GM06990 (cell line): ENCODE measurements at regions not wholly inside any gene's neighbourhood (a gene's known extent, or its start where the extent isn't known, plus 50 kb on each side); places are given as distances from the start of the nearest gene placed in this dataset.

ENCODE experiments used
- DNase-seq: peaks from one replicate; pipeline ENCODE4 v3.0.0-alpha.2; 2011; ENCODE audit not compliant: insufficient read length; ENCODE audit errors: extremely low read depth
- H3K27me3 ChIP-seq: replicated peaks from 2 replicates; pipeline ENCODE4 v1.6.0; 2011; ENCODE audit warnings: low read length; ENCODE audit not compliant: control insufficient read depth, insufficient read depth
- H3K36me3 ChIP-seq: 2 replicates; pipeline ENCODE4 v1.5.1; 2011; ENCODE audit warnings: low read length; ENCODE audit not compliant: control insufficient read depth, insufficient read depth
- H3K4me3 ChIP-seq: replicated peaks from 2 replicates; pipeline ENCODE4 v1.5.1; 2011; ENCODE audit warnings: low read depth, mild to moderate bottlenecking, control low read depth, low read length
- TF ChIP-seq, protein P1 (sequence below): IDR thresholded peaks from 2 replicates; pipeline ENCODE4 v1.5.1; 2011; ENCODE audit warnings: low read length, control low read depth, mild to moderate bottlenecking, inconsistent platforms; ENCODE audit not compliant: insufficient read depth, poor library complexity, severe bottlenecking

DNA sequence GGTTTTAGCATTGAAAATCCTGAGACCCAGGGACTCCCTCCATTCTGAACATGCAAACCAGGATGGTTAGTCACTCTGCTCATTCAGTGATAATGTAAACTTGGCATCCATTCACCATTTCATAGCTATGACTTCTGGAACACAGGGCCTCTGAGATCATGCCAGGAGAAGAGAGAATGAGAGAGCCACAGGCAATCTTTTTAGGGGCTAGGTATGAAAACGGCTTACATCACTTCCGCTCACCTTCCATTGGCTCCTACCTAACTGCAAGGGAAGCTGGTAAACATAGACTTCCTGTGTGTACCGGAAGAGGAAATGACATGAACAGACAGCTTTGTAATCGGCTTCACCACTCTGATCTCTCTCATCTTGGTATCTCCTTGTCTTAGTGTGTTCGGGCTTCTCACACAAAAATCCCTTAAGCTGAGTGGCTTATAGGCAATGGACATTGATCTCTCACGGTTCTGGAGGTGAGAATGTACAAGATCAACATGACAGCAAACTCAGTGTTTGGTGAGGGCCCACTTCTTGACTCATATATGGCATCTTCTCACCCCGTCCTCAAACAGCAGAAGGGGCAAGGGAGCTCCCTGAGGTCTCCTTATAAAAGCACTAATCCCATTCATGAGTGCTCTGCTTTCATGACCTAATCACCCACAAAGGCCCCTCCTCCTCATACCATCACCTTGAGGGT is 465.9 kb upstream of the TBX3 start:
- TF ChIP-seq, protein P1, sequence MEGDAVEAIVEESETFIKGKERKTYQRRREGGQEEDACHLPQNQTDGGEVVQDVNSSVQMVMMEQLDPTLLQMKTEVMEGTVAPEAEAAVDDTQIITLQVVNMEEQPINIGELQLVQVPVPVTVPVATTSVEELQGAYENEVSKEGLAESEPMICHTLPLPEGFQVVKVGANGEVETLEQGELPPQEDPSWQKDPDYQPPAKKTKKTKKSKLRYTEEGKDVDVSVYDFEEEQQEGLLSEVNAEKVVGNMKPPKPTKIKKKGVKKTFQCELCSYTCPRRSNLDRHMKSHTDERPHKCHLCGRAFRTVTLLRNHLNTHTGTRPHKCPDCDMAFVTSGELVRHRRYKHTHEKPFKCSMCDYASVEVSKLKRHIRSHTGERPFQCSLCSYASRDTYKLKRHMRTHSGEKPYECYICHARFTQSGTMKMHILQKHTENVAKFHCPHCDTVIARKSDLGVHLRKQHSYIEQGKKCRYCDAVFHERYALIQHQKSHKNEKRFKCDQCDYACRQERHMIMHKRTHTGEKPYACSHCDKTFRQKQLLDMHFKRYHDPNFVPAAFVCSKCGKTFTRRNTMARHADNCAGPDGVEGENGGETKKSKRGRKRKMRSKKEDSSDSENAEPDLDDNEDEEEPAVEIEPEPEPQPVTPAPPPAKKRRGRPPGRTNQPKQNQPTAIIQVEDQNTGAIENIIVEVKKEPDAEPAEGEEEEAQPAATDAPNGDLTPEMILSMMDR = no peak
- no peak for DNase-seq
- no peak overlapping the region for H3K4me3 ChIP-seq

DNA sequence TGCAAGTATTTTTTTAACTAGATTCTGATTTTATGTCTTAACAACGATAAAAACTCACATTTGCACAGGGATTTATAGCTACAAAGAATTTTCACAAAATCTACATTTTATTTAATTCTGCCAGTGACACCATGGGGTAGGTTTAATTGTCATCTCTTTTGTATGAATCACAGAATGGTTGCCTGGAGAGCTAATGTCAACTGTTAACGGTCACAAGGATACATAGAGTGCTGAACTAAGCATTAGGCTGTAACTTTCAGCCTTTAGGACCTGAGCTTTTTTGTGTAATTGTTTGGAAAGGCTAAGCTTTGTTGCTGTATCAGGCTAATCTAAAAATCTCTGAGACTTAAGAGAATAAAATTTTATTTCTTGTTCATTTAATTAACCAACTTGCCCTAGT is 465.3 kb upstream of the TBX3 start:
- no peak for DNase-seq
- no peaks in the 10 kb centered on the region for H3K27me3 ChIP-seq
- H3K4me3 ChIP-seq = no peak overlapping the region
- TF ChIP-seq, protein P1 = no peak
- H3K36me3 ChIP-seq = no peaks in the 10 kb centered on the region

More for the DNA sequence above, 465.9 kb upstream of the TBX3 start:
- Histone ChIP-seq H3K27me3 (no peaks in the 10 kb centered on the region), H3K36me3 (no peaks in the 10 kb centered on the region)

DNA sequence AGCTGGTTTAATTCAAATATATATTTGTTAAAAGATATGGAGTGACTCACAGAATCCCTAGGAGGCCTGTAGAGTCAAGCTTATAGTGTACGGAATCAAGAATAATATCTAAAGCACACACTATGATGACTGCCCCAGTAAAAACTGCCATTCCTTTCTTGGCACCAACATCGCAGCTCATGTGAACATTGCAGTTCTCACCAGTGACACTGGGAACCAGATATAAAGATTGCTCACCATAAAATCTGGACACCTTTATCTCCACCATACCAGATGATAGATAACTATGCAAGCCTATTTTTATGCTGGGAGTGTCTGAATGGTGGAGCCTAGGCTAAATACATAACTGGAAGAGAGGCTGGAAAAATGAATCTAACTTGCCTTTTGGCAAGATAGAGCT is 463.9 kb upstream of the TBX3 start:
- no peak for DNase-seq
- Histone ChIP-seq H3K36me3 (no peaks in the 10 kb centered on the region), H3K27me3 (no peaks in the 10 kb centered on the region), H3K4me3 (no peak overlapping the region)
- TF ChIP-seq, protein P1 = no peak

DNA sequence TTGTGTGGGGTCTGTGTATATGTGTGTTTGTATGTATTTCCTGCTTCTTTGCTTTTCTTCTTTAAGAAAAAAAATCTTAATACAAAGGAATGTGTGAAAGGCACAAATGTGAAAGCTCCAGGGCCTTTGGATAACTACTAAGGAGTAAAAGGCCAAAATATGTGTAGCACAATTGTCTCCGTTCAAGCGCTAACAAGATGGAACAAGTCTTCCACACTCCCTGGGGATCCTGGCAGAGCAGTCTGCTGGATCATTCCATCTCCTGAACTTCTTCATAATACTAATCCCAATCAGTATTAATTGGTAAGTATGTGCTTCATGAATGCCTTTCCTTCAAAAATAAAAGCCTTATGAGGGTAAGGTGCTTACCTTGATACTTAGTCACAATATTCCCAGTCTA is 462.5 kb upstream of the TBX3 start:
- Histone ChIP-seq H3K27me3 (no peaks in the 10 kb centered on the region), H3K4me3 (no peak overlapping the region), H3K36me3 (no peaks in the 10 kb centered on the region)
- TF ChIP-seq, protein P1 = no peak
- no peak for DNase-seq

DNA sequence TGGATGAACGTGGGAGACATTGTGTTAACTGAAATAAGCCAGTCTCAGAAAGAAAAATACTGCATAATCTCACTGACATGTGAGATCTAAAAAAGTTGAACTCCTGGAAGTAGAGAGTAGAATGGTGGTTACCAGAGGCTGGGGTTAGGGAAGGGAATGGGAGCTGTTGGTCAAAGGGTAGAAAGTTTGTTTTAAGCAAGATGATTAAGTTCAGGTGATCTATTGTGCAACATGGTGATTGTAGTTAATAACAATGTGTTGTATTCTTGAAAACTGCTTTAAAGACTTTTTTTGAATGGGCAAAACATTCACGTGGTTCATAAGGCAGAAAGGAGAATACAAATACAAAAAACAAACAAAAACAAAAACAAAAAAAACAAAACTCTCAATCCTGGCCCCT is 460.4 kb upstream of the TBX3 start:
- Histone ChIP-seq H3K27me3 (no peaks in the 10 kb centered on the region), H3K36me3 (no peaks in the 10 kb centered on the region), H3K4me3 (no peak overlapping the region)
- no peak for DNase-seq
- TF ChIP-seq, protein P1 = no peak
